Esophagus squamous epithelium (tissue), 5 donors: ENCODE measurements at regions not wholly inside any gene's neighbourhood (a gene's known extent, or its start where the extent isn't known, plus 50 kb on each side); places are given as distances from the start of the nearest gene placed in this dataset.

Source experiments
- DNase-seq: peaks from one replicate; lab custom pipeline; 2025; lab: John Stamatoyannopoulos, UW
- H3K27ac ChIP-seq, 4 donors: fragments of 200-600 bp; sonication (generic); one replicate each; pipeline ENCODE4 v1.5.1; 2016 to 2019; ENCODE audit warnings: mild to moderate bottlenecking in 1 of 4
- H3K27me3 ChIP-seq, 4 donors: fragments of 200-600 bp; sonication (generic); 1 replicate in 3 of 4; 2 replicates in 1 of 4; pipeline versions ENCODE4 v1.5.1 to v1.6.0; 2017 to 2021; ENCODE audit warnings: antibody characterized with exemption in 1 of 4
- H3K36me3 ChIP-seq, 3 donors: fragments of 200-600 bp; sonication (generic); one replicate each; pipeline ENCODE4 v1.5.1; 2016 to 2019
- H3K4me1 ChIP-seq, 3 donors: fragments of 200-600 bp; sonication (generic); one replicate each; pipeline ENCODE4 v1.5.1; 2017 to 2019
- H3K4me3 ChIP-seq, 4 donors: fragments of 200-600 bp; sonication (generic); 1 replicate in 3 of 4; 2 replicates in 1 of 4; pipeline ENCODE4 v1.5.1; 2016 to 2019; ENCODE audit warnings: mild to moderate bottlenecking in 2 of 4, moderate library complexity in 1 of 4
- H3K9me3 ChIP-seq, 3 donors: fragments of 200-600 bp; sonication (generic); one replicate each; pipeline ENCODE4 v1.5.1; 2016 to 2019
- CTCF ChIP-seq, 6 experiments: fragments of 450-650 bp in 4 of 6; fragments of 200-600 bp in 2 of 6; sonication (generic) in 2 of 6; IDR thresholded peaks; one replicate each; pipeline ENCODE4 v1.5.1; 2016 to 2019; ENCODE audit warnings: antibody characterized with exemption in 6 of 6, mild to moderate bottlenecking in 4 of 6, moderate library complexity in 4 of 6
- POLR2A ChIP-seq, 4 donors: fragments of 450-650 bp; IDR thresholded peaks; one replicate each; pipeline ENCODE4 v1.6.1; 2017; ENCODE audit warnings: antibody characterized with exemption in 4 of 4, mild to moderate bottlenecking in 4 of 4, moderate library complexity in 3 of 4
- WGBS, 2 donors: methylation state at CpG; one replicate each; pipeline ENCODE4 v1.1.5; 2018; 5-methylcytosine and 5-hydroxymethylcytosine counted together
- intact Hi-C: fragments of 100-400 bp; cut with DNase I; formaldehyde crosslinking; loops from one replicate; pipeline ENCODE4 v1.15.0; 2022
- donor health status: DM: yes; HTN: yes; CAD: no.

DNA sequence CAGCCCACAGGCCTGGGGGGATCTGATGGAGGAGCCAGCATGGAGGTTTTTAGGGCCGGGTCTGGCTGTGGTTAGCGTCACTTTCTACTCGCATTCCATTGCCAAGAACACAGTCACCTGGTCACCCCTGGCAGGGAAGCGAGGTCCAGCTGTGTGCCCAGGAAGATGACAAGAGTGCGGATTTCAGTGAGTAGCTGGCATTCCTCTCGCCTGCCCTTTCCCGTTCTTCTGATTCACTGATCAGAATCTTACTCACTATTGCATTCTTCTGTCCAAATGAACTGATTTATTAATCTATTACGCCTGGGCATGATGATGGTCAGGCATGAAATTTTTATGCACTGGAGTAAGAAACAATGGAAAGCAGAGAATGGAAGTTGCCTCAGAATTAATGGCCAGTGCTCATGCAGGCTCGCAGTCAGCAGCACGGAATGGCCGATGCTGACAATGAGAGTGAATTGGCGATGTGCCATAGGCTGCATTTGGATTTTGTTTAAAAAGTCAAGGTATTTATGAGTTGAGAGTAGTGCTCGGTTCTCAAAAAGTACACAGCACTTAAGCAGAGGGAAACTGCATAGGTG lies 76.4 kb upstream of the MGAT5 start:
- no peaks in the 10 kb centered on the region for H3K9me3 ChIP-seq
- H3K27me3 ChIP-seq: no peaks in the 10 kb centered on the region
- 78 to 84% methylated on average over 11 to 13 of the region's 13 CpGs for WGBS, 2 donors
- TF ChIP-seq CTCF (IDR thresholded peaks at IDR 0.05): no peak
- no peak for TF ChIP-seq POLR2A (IDR thresholded peaks at IDR 0.05)
- no peak overlapping the region for H3K4me3 ChIP-seq
- no peak overlapping the region for H3K27ac ChIP-seq
- H3K36me3 ChIP-seq: no peaks in the 10 kb centered on the region
- intact Hi-C loops: no loop called here
- H3K4me1 ChIP-seq: peaks cover 3 to 53% (median 3%) of the 10 kb centered on the region in 3 donors
- DNase-seq: no peak

- 72 to 89% methylated on average over 3 of the region's 3 CpGs for WGBS, 2 donors
- Histone ChIP-seq H3K9me3 (no peaks in the 10 kb centered on the region), H3K27ac (no peak overlapping the region), H3K27me3 (no peaks in the 10 kb centered on the region), H3K36me3 (no peaks in the 10 kb centered on the region), H3K4me3 (no peak overlapping the region), H3K4me1 (peaks cover 3 to 49% (median 3%) of the 10 kb centered on the region in 3 donors)
- no peak for TF ChIP-seq POLR2A (IDR thresholded peaks at IDR 0.05)
- TF ChIP-seq CTCF (IDR thresholded peaks at IDR 0.05): no peak
- DNase-seq: no peak
- intact Hi-C loops: no loop called here
Observed at GRCh38 chr2:134178138-134178877, 75.6 kb upstream of the MGAT5 start.

GRCh38 chr2:134181219-134181618 lies 72.7 kb upstream of the MGAT5 start:
- no peaks in the 10 kb centered on the region for H3K9me3 ChIP-seq
- no peaks in the 10 kb centered on the region for H3K27me3 ChIP-seq
- H3K36me3 ChIP-seq: no peaks in the 10 kb centered on the region
- H3K4me3 ChIP-seq: no peak overlapping the region
- no peak for DNase-seq
- TF ChIP-seq POLR2A (IDR thresholded peaks at IDR 0.05): no peak
- TF ChIP-seq CTCF (IDR thresholded peaks at IDR 0.05): peak in 4 of 6 experiments; percentile 17 to 46 (median 28)
- H3K27ac ChIP-seq: peak overlapping the region in 3 of 4 donors; percentile 26 to 78 (median 65)
- 0 to 35% methylated on average over 5 of the region's 5 CpGs for WGBS, 2 donors
- peaks cover 0 to 32% (median 0%) of the 10 kb centered on the region in 3 donors for H3K4me1 ChIP-seq
- intact Hi-C loops: no loop called here

DNA sequence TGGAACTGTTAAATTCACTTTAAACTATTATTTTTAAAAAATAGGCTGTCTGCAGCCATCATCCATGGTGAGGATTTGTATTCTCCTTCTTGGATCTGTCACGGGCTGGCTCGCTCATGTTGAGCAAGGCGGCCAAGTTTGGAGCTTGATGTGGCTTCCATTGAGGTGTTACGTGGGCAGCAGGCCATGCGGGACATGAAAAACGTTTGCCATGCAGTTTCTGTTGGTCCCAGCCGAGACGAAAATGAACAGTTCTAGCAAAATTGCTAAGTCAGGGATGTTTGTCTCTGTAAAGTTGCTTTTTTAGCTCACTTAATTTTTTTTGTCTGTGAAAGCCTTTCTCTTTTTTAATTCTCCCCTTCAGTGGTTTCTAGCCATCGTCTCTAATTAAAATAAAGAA lies 70.2 kb upstream of the MGAT5 start:
- TF ChIP-seq POLR2A (IDR thresholded peaks at IDR 0.05) (no peak), CTCF (IDR thresholded peaks at IDR 0.05) (no peak)
- no peaks in the 10 kb centered on the region for H3K9me3 ChIP-seq
- H3K4me3 ChIP-seq: no peak overlapping the region
- intact Hi-C loops: no loop called here
- no peaks in the 10 kb centered on the region for H3K36me3 ChIP-seq
- 88 to 89% methylated on average over 9 of the region's 9 CpGs for WGBS, 2 donors
- H3K27me3 ChIP-seq: no peaks in the 10 kb centered on the region
- no peak for DNase-seq
- peaks cover 0 to 41% (median 3%) of the 10 kb centered on the region in 3 donors for H3K4me1 ChIP-seq
- no peak overlapping the region for H3K27ac ChIP-seq

DNA sequence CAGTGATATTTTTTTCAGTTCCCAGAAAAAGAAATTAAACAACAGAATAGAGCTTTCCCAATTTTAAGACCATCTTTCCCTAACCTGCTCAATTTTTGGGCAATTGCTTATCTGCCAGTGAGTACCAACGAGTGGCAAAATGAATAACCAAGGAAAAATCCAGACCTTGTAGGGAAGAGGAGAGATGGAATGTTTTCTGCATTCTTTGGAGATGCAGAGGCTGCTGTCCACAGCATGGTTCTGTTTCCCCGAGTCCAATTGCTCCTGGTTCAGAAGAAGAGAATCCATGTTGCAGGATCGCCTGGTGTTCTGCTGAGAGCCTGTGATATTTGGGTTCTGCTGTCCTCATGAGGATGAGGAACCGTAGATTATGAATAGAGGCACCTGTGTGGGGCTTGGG lies 68.2 kb upstream of the MGAT5 start:
- no peak overlapping the region for H3K27ac ChIP-seq
- H3K4me3 ChIP-seq: no peak overlapping the region
- WGBS, 2 donors: 88 to 92% methylated on average over 4 of the region's 4 CpGs
- H3K4me1 ChIP-seq: peaks cover 3 to 47% (median 9%) of the 10 kb centered on the region in 3 donors
- H3K27me3 ChIP-seq: no peaks in the 10 kb centered on the region
- no peaks in the 10 kb centered on the region for H3K9me3 ChIP-seq
- intact Hi-C loops: no loop called here
- no peaks in the 10 kb centered on the region for H3K36me3 ChIP-seq
- DNase-seq: no peak
- TF ChIP-seq POLR2A (IDR thresholded peaks at IDR 0.05) (no peak), CTCF (IDR thresholded peaks at IDR 0.05) (no peak)
